ENCODE measurements at regions not wholly inside any gene's neighbourhood (a gene's known extent, or its start where the extent isn't known, plus 50 kb on each side); places are given as distances from the start of the nearest gene placed in this dataset.
"Not testable (repeated sequence)": the region's sequence is repeated elsewhere in the genome, so short reads cannot be mapped to it uniquely, and the experiment has no call there.

GRCh38 chr22:10526079-10526478 is 5001.9 kb upstream of the OR11H1 start:
- DNase-seq (ENCODE audit: low read depth); H3K36me3 ChIP-seq (ENCODE audit: control insufficient read depth, insufficient read depth, low read length); H3K4me3 ChIP-seq (ENCODE audit: low read depth, low read length); POLR2A ChIA-PET; H3K27me3 ChIP-seq (ENCODE audit: control insufficient read depth, insufficient read depth, low read length); CTCF ChIA-PET: not testable (repeated sequence)

- H3K4me3 ChIP-seq (ENCODE audit: low read depth, low read length); CTCF ChIA-PET; H3K27me3 ChIP-seq (ENCODE audit: control insufficient read depth, insufficient read depth, low read length); H3K36me3 ChIP-seq (ENCODE audit: control insufficient read depth, insufficient read depth, low read length); DNase-seq (ENCODE audit: low read depth); POLR2A ChIA-PET: not testable (repeated sequence)
These were observed 4996.9 kb upstream of the OR11H1 start for GRCh38 chr22:10531141-10531540.

GRCh38 chr22:10572531-10572930 is 4955.5 kb upstream of the OR11H1 start:
- POLR2A ChIA-PET; H3K4me3 ChIP-seq (ENCODE audit: low read depth, low read length); CTCF ChIA-PET: not testable (repeated sequence)

GRCh38 chr22:10601071-10601470 is 4926.9 kb upstream of the OR11H1 start:
- H3K36me3 ChIP-seq (ENCODE audit: control insufficient read depth, insufficient read depth, low read length); POLR2A ChIA-PET; H3K27me3 ChIP-seq (ENCODE audit: control insufficient read depth, insufficient read depth, low read length); CTCF ChIA-PET; DNase-seq (ENCODE audit: low read depth); H3K4me3 ChIP-seq (ENCODE audit: low read depth, low read length): not testable (repeated sequence)

More at GRCh38 chr22:10572531-10572930, 4955.5 kb upstream of the OR11H1 start:
- H3K27me3 ChIP-seq (ENCODE audit: control insufficient read depth, insufficient read depth, low read length); DNase-seq (ENCODE audit: low read depth); H3K36me3 ChIP-seq (ENCODE audit: control insufficient read depth, insufficient read depth, low read length): not testable (repeated sequence)

- CTCF ChIA-PET; POLR2A ChIA-PET; DNase-seq (ENCODE audit: low read depth); H3K4me3 ChIP-seq (ENCODE audit: low read depth, low read length); H3K36me3 ChIP-seq (ENCODE audit: control insufficient read depth, insufficient read depth, low read length); H3K27me3 ChIP-seq (ENCODE audit: control insufficient read depth, insufficient read depth, low read length): not testable (repeated sequence)
These were observed 4896.0 kb upstream of the OR11H1 start for GRCh38 chr22:10631961-10632360.

GRCh38 chr22:10635341-10635740 is 4892.7 kb upstream of the OR11H1 start:
- POLR2A ChIA-PET; CTCF ChIA-PET; H3K4me3 ChIP-seq (ENCODE audit: low read depth, low read length); H3K27me3 ChIP-seq (ENCODE audit: control insufficient read depth, insufficient read depth, low read length); DNase-seq (ENCODE audit: low read depth); H3K36me3 ChIP-seq (ENCODE audit: control insufficient read depth, insufficient read depth, low read length): not testable (repeated sequence)

GRCh38 chr22:10662818-10663217 is 4865.2 kb upstream of the OR11H1 start:
- CTCF ChIA-PET; DNase-seq (ENCODE audit: low read depth); POLR2A ChIA-PET: not testable (repeated sequence)

GRCh38 chr22:10673065-10673464 is 4854.9 kb upstream of the OR11H1 start:
- CTCF ChIA-PET; H3K27me3 ChIP-seq (ENCODE audit: control insufficient read depth, insufficient read depth, low read length); DNase-seq (ENCODE audit: low read depth); POLR2A ChIA-PET; H3K4me3 ChIP-seq (ENCODE audit: low read depth, low read length); H3K36me3 ChIP-seq (ENCODE audit: control insufficient read depth, insufficient read depth, low read length): not testable (repeated sequence)

More at GRCh38 chr22:10662818-10663217, 4865.2 kb upstream of the OR11H1 start:
- H3K27me3 ChIP-seq (ENCODE audit: control insufficient read depth, insufficient read depth, low read length); H3K36me3 ChIP-seq (ENCODE audit: control insufficient read depth, insufficient read depth, low read length); H3K4me3 ChIP-seq (ENCODE audit: low read depth, low read length): not testable (repeated sequence)

GRCh38 chr22:10678720-10679119 is 4849.3 kb upstream of the OR11H1 start:
- DNase-seq (ENCODE audit: low read depth); POLR2A ChIA-PET; H3K4me3 ChIP-seq (ENCODE audit: low read depth, low read length); H3K27me3 ChIP-seq (ENCODE audit: control insufficient read depth, insufficient read depth, low read length); CTCF ChIA-PET; H3K36me3 ChIP-seq (ENCODE audit: control insufficient read depth, insufficient read depth, low read length): not testable (repeated sequence)

- CTCF ChIA-PET; DNase-seq (ENCODE audit: low read depth); H3K4me3 ChIP-seq (ENCODE audit: low read depth, low read length); H3K27me3 ChIP-seq (ENCODE audit: control insufficient read depth, insufficient read depth, low read length); H3K36me3 ChIP-seq (ENCODE audit: control insufficient read depth, insufficient read depth, low read length); POLR2A ChIA-PET: not testable (repeated sequence)
These were observed 4842.6 kb upstream of the OR11H1 start for GRCh38 chr22:10685436-10685835.

GRCh38 chr22:10687256-10687655 is 4840.7 kb upstream of the OR11H1 start:
- POLR2A ChIA-PET; H3K4me3 ChIP-seq (ENCODE audit: low read depth, low read length); H3K27me3 ChIP-seq (ENCODE audit: control insufficient read depth, insufficient read depth, low read length); H3K36me3 ChIP-seq (ENCODE audit: control insufficient read depth, insufficient read depth, low read length); DNase-seq (ENCODE audit: low read depth); CTCF ChIA-PET: not testable (repeated sequence)

- H3K27me3 ChIP-seq (ENCODE audit: control insufficient read depth, insufficient read depth, low read length); DNase-seq (ENCODE audit: low read depth); H3K36me3 ChIP-seq (ENCODE audit: control insufficient read depth, insufficient read depth, low read length); POLR2A ChIA-PET; CTCF ChIA-PET; H3K4me3 ChIP-seq (ENCODE audit: low read depth, low read length): not testable (repeated sequence)
These were observed 4829.2 kb upstream of the OR11H1 start for GRCh38 chr22:10698836-10699235.

- H3K4me3 ChIP-seq (ENCODE audit: low read depth, low read length); POLR2A ChIA-PET; CTCF ChIA-PET; H3K27me3 ChIP-seq (ENCODE audit: control insufficient read depth, insufficient read depth, low read length); DNase-seq (ENCODE audit: low read depth); H3K36me3 ChIP-seq (ENCODE audit: control insufficient read depth, insufficient read depth, low read length): not testable (repeated sequence)
These were observed 4828.5 kb upstream of the OR11H1 start for GRCh38 chr22:10699301-10700097.

- POLR2A ChIA-PET; H3K4me3 ChIP-seq (ENCODE audit: low read depth, low read length); H3K27me3 ChIP-seq (ENCODE audit: control insufficient read depth, insufficient read depth, low read length); CTCF ChIA-PET; DNase-seq (ENCODE audit: low read depth); H3K36me3 ChIP-seq (ENCODE audit: control insufficient read depth, insufficient read depth, low read length): not testable (repeated sequence)
These were observed 4819.8 kb upstream of the OR11H1 start for GRCh38 chr22:10708175-10708574.

Data from BJ (cell line).